Kidney capillary endothelial cell (primary cell): ENCODE measurements at regions not wholly inside any gene's neighbourhood (a gene's known extent, or its start where the extent isn't known, plus 50 kb on each side); places are given as distances from the start of the nearest gene placed in this dataset.

Source experiments
- DNase-seq: peaks from one replicate; pipeline ENCODE4 v3.0.0-alpha.2; 2018; ENCODE audit warnings: low spot score

- no peak for DNase-seq
Measured at GRCh38 chr9:79257790-79258351, 313.9 kb upstream of the TLE4 start.

GRCh38 chr9:79259858-79260257 lies 311.9 kb upstream of the TLE4 start:
- no peak for DNase-seq

- no peak for DNase-seq
Measured at GRCh38 chr9:79263628-79264027, 308.1 kb upstream of the TLE4 start.

GRCh38 chr9:79264041-79264440 lies 307.7 kb upstream of the TLE4 start:
- DNase-seq = no peak

- no peak for DNase-seq
Measured at GRCh38 chr9:79264511-79265355, 307.0 kb upstream of the TLE4 start.

GRCh38 chr9:79266986-79267385 lies 304.8 kb upstream of the TLE4 start:
- DNase-seq = no peak

- DNase-seq = no peak
Measured at GRCh38 chr9:79268806-79269205, 303.0 kb upstream of the TLE4 start.

GRCh38 chr9:79273311-79273710 lies 298.5 kb upstream of the TLE4 start:
- no peak for DNase-seq

- DNase-seq = no peak
Measured at GRCh38 chr9:79279356-79279755, 292.4 kb upstream of the TLE4 start.

- DNase-seq = no peak
Measured at GRCh38 chr9:79280691-79281090, 291.1 kb upstream of the TLE4 start.

- DNase-seq = no peak
Measured at GRCh38 chr9:79284081-79284480, 287.7 kb upstream of the TLE4 start.

GRCh38 chr9:79286992-79287707 lies 284.6 kb upstream of the TLE4 start:
- no peak for DNase-seq

GRCh38 chr9:79287708-79288290 lies 284.0 kb upstream of the TLE4 start:
- DNase-seq = no peak

GRCh38 chr9:79289856-79290255 lies 281.9 kb upstream of the TLE4 start:
- no peak for DNase-seq

GRCh38 chr9:79292731-79293280 lies 279.0 kb upstream of the TLE4 start:
- DNase-seq = no peak

- DNase-seq = no peak
Measured at GRCh38 chr9:79300068-79300467, 271.7 kb upstream of the TLE4 start.

GRCh38 chr9:79301085-79301484 lies 270.7 kb upstream of the TLE4 start:
- DNase-seq = no peak

GRCh38 chr9:79301551-79302391 lies 270.0 kb upstream of the TLE4 start:
- DNase-seq = no peak

- no peak for DNase-seq
Measured at GRCh38 chr9:79302569-79302968, 269.2 kb upstream of the TLE4 start.

GRCh38 chr9:79308012-79308411 lies 263.8 kb upstream of the TLE4 start:
- DNase-seq = no peak

GRCh38 chr9:79312686-79313421 lies 258.9 kb upstream of the TLE4 start:
- no peak for DNase-seq
